Liver (tissue), 8 donors: ENCODE measurements at regions not wholly inside any gene's neighbourhood (a gene's known extent, or its start where the extent isn't known, plus 50 kb on each side); places are given as distances from the start of the nearest gene placed in this dataset.

ENCODE experiments used
- DNase-seq: peaks from one replicate; pipeline ENCODE4 v3.0.0-alpha.2; 2017; ENCODE audit warnings: low spot score
- H3K27ac ChIP-seq, 2 donors: one replicate each; pipeline ENCODE4 v1.7.0; 2013; ENCODE audit warnings: inconsistent platforms in 2 of 2, low read length in 2 of 2, control low read depth in 1 of 2, low read depth in 1 of 2, mild to moderate bottlenecking in 1 of 2
- H3K27me3 ChIP-seq, 4 donors: one replicate each; pipeline versions ENCODE4 v1.6.1 to v1.7.0; 2013; ENCODE audit warnings: low read length in 3 of 4, inconsistent platforms in 1 of 4, mild to moderate bottlenecking in 1 of 4, moderate library complexity in 1 of 4; ENCODE audit not compliant: control insufficient read depth in 4 of 4, insufficient read depth in 4 of 4
- H3K36me3 ChIP-seq, 4 donors: one replicate each; pipeline versions ENCODE4 v1.6.1 to v1.7.0; 2013; ENCODE audit warnings: low read length in 3 of 4, mild to moderate bottlenecking in 3 of 4, low read depth in 1 of 4, moderate library complexity in 1 of 4; ENCODE audit not compliant: control insufficient read depth in 4 of 4, insufficient read depth in 3 of 4
- H3K4me1 ChIP-seq, 4 donors: one replicate each; pipeline versions ENCODE4 v1.6.1 to v1.7.0; 2013; ENCODE audit warnings: low read length in 3 of 4, mild to moderate bottlenecking in 3 of 4, moderate library complexity in 1 of 4; ENCODE audit not compliant: control insufficient read depth in 4 of 4, insufficient read depth in 4 of 4
- H3K4me3 ChIP-seq, 3 donors: one replicate each; pipeline versions ENCODE4 v1.6.1 to v1.7.0; 2013; ENCODE audit warnings: low read length in 3 of 3, control low read depth in 1 of 3, low read depth in 1 of 3, mild to moderate bottlenecking in 1 of 3
- H3K9ac ChIP-seq, 2 donors: one replicate each; pipeline ENCODE4 v1.7.0; 2013; ENCODE audit warnings: low read length in 2 of 2, mild to moderate bottlenecking in 2 of 2, moderate library complexity in 2 of 2, control low read depth in 1 of 2, low read depth in 1 of 2
- H3K9me3 ChIP-seq, 4 donors: one replicate each; pipeline versions ENCODE4 v1.6.1 to v1.7.0; 2013; ENCODE audit warnings: low read length in 3 of 4; ENCODE audit not compliant: control insufficient read depth in 4 of 4
- EGR1 ChIP-seq, 2 donors: IDR thresholded peaks; 2 replicates each; pipeline ENCODE4 v1.6.1; 2016 to 2018; ENCODE audit warnings: antibody characterized with exemption in 2 of 2, low read depth in 2 of 2
- FOXA1 ChIP-seq: IDR thresholded peaks from 2 replicates; pipeline ENCODE4 v1.6.1; 2016; ENCODE audit warnings: antibody characterized with exemption
- FOXA2 ChIP-seq: IDR thresholded peaks from 2 replicates; pipeline ENCODE4 v1.6.1; 2016; ENCODE audit warnings: antibody characterized with exemption
- GABPA ChIP-seq, 2 donors: IDR thresholded peaks in 1 of 2; conservative IDR thresholded peaks in 1 of 2; 2 replicates each; pipeline ENCODE4 v1.6.1; 2016; ENCODE audit warnings: antibody characterized with exemption in 2 of 2, mild to moderate bottlenecking in 1 of 2, moderate library complexity in 1 of 2
- HNF4A ChIP-seq, 2 donors: conservative IDR thresholded peaks; 2 replicates each; pipeline ENCODE4 v1.6.1; 2016; ENCODE audit warnings: antibody characterized with exemption in 2 of 2, mild to moderate bottlenecking in 2 of 2
- HNF4G ChIP-seq: IDR thresholded peaks from 2 replicates; pipeline ENCODE4 v1.6.1; 2016; ENCODE audit warnings: antibody characterized with exemption
- JUND ChIP-seq, 2 donors: IDR thresholded peaks; 2 replicates each; pipeline ENCODE4 v1.6.1; 2016; ENCODE audit warnings: antibody characterized with exemption in 2 of 2
- NR2F2 ChIP-seq: IDR thresholded peaks from 2 replicates; pipeline ENCODE4 v1.6.1; 2016; ENCODE audit warnings: antibody characterized with exemption
- RAD21 ChIP-seq, 2 donors: IDR thresholded peaks; 2 replicates each; pipeline ENCODE4 v1.6.1; 2016; ENCODE audit warnings: antibody characterized with exemption in 2 of 2, mild to moderate bottlenecking in 2 of 2
- RXRA ChIP-seq, 2 donors: IDR thresholded peaks; 2 replicates each; pipeline ENCODE4 v1.6.1; 2017 to 2018; ENCODE audit warnings: antibody characterized with exemption in 2 of 2, mild to moderate bottlenecking in 1 of 2
- TAF1 ChIP-seq: conservative IDR thresholded peaks from 2 replicates; pipeline ENCODE4 v1.6.1; 2016; ENCODE audit warnings: antibody characterized with exemption, mild to moderate bottlenecking
- YY1 ChIP-seq: IDR thresholded peaks from 2 replicates; pipeline ENCODE4 v1.6.1; 2016; ENCODE audit warnings: antibody characterized with exemption, mild to moderate bottlenecking
- WGBS: extraction: QIAGEN DNeasy Blood & Tissue Kit; methylation state at CpG from one replicate; pipeline ENCODE4 v1.1.7; 2013; 5-methylcytosine and 5-hydroxymethylcytosine counted together
- TF ChIP-seq, protein P1 (sequence below): IDR thresholded peaks from 2 replicates; pipeline ENCODE4 v1.6.1; 2016; ENCODE audit warnings: antibody characterized with exemption
- TF ChIP-seq, protein P2 (sequence below): fragments of 150-350 bp; IDR thresholded peaks from 2 replicates; pipeline ENCODE4 v1.5.1; 2017; ENCODE audit warnings: improper control_type of control experiment, low read depth, low read length; ENCODE audit not compliant: missing input control
- TF ChIP-seq, protein P3 (sequence below): IDR thresholded peaks from 2 replicates; pipeline ENCODE4 v1.6.1; 2016; ENCODE audit warnings: antibody characterized with exemption
- TF ChIP-seq, protein P4 (sequence below): IDR thresholded peaks from 2 replicates; pipeline ENCODE4 v1.6.1; 2016; ENCODE audit warnings: antibody characterized with exemption
- TF ChIP-seq, protein P5 (sequence below): IDR thresholded peaks from 2 replicates; pipeline ENCODE4 v1.6.1; 2016; ENCODE audit warnings: antibody characterized with exemption, mild to moderate bottlenecking
- donor health status: healthy.
- donor health status: healthy.
- donor health status: healthy.
- donor health status: healthy.
- donor health status: healthy.

DNA sequence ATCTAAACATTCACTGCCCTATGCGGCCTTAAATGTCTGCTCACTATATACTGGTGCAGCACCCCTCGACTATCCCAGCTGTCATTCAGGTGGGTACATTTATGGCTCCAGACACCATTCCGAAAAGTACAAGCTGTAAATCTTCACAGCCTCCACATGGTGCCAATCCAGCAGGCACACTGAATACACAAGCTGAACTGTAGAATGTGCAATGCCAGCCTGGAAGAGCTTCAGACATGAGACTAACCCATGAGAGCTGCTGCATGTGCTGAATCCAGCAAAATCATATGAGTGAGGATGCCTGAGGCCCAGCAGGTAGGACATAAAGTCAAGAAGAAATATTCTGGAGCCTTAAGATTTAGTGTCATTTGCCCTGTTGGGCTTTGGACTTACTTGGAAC, 483.8 kb upstream of the GRIA1 start:
- TF ChIP-seq, protein P1, sequence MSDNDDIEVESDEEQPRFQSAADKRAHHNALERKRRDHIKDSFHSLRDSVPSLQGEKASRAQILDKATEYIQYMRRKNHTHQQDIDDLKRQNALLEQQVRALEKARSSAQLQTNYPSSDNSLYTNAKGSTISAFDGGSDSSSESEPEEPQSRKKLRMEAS = no peak
- TF ChIP-seq HNF4A (conservative IDR thresholded peaks at IDR 0.05) (no peak), JUND (IDR thresholded peaks at IDR 0.05) (no peak), FOXA1 (no peak), TAF1 (no peak), FOXA2 (no peak), RAD21 (IDR thresholded peaks at IDR 0.05) (no peak), GABPA (IDR thresholded peaks at IDR 0.05 in 1 of 2, conservative IDR thresholded peaks at IDR 0.05 in 1 of 2) (no peak), EGR1 (IDR thresholded peaks at IDR 0.05; ENCODE audit: low read depth in 2 of 2) (no peak), YY1 (no peak), HNF4G (no peak), NR2F2 (no peak), RXRA (IDR thresholded peaks at IDR 0.05) (no peak)
- TF ChIP-seq, protein P2, sequence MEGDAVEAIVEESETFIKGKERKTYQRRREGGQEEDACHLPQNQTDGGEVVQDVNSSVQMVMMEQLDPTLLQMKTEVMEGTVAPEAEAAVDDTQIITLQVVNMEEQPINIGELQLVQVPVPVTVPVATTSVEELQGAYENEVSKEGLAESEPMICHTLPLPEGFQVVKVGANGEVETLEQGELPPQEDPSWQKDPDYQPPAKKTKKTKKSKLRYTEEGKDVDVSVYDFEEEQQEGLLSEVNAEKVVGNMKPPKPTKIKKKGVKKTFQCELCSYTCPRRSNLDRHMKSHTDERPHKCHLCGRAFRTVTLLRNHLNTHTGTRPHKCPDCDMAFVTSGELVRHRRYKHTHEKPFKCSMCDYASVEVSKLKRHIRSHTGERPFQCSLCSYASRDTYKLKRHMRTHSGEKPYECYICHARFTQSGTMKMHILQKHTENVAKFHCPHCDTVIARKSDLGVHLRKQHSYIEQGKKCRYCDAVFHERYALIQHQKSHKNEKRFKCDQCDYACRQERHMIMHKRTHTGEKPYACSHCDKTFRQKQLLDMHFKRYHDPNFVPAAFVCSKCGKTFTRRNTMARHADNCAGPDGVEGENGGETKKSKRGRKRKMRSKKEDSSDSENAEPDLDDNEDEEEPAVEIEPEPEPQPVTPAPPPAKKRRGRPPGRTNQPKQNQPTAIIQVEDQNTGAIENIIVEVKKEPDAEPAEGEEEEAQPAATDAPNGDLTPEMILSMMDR = no peak
- TF ChIP-seq, protein P3, sequence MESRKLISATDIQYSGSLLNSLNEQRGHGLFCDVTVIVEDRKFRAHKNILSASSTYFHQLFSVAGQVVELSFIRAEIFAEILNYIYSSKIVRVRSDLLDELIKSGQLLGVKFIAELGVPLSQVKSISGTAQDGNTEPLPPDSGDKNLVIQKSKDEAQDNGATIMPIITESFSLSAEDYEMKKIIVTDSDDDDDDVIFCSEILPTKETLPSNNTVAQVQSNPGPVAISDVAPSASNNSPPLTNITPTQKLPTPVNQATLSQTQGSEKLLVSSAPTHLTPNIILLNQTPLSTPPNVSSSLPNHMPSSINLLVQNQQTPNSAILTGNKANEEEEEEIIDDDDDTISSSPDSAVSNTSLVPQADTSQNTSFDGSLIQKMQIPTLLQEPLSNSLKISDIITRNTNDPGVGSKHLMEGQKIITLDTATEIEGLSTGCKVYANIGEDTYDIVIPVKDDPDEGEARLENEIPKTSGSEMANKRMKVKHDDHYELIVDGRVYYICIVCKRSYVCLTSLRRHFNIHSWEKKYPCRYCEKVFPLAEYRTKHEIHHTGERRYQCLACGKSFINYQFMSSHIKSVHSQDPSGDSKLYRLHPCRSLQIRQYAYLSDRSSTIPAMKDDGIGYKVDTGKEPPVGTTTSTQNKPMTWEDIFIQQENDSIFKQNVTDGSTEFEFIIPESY = no peak
- TF ChIP-seq, protein P4, sequence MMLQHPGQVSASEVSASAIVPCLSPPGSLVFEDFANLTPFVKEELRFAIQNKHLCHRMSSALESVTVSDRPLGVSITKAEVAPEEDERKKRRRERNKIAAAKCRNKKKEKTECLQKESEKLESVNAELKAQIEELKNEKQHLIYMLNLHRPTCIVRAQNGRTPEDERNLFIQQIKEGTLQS = no peak
- TF ChIP-seq, protein P5, sequence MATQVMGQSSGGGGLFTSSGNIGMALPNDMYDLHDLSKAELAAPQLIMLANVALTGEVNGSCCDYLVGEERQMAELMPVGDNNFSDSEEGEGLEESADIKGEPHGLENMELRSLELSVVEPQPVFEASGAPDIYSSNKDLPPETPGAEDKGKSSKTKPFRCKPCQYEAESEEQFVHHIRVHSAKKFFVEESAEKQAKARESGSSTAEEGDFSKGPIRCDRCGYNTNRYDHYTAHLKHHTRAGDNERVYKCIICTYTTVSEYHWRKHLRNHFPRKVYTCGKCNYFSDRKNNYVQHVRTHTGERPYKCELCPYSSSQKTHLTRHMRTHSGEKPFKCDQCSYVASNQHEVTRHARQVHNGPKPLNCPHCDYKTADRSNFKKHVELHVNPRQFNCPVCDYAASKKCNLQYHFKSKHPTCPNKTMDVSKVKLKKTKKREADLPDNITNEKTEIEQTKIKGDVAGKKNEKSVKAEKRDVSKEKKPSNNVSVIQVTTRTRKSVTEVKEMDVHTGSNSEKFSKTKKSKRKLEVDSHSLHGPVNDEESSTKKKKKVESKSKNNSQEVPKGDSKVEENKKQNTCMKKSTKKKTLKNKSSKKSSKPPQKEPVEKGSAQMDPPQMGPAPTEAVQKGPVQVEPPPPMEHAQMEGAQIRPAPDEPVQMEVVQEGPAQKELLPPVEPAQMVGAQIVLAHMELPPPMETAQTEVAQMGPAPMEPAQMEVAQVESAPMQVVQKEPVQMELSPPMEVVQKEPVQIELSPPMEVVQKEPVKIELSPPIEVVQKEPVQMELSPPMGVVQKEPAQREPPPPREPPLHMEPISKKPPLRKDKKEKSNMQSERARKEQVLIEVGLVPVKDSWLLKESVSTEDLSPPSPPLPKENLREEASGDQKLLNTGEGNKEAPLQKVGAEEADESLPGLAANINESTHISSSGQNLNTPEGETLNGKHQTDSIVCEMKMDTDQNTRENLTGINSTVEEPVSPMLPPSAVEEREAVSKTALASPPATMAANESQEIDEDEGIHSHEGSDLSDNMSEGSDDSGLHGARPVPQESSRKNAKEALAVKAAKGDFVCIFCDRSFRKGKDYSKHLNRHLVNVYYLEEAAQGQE = no peak
- H3K4me1 ChIP-seq = no peaks in the 10 kb centered on the region
- no peak overlapping the region for H3K4me3 ChIP-seq
- H3K9me3 ChIP-seq = peaks cover 0 to 15% (median 3%) of the 10 kb centered on the region in 4 donors
- no peak overlapping the region for H3K27ac ChIP-seq
- peaks cover 0 to 3% (median 0%) of the 10 kb centered on the region in 4 donors for H3K27me3 ChIP-seq
- WGBS = 68% methylated on average over 3 of the region's 3 CpGs
- H3K36me3 ChIP-seq = no peaks in the 10 kb centered on the region
- H3K9ac ChIP-seq = no peak overlapping the region
- no peak for DNase-seq

DNA sequence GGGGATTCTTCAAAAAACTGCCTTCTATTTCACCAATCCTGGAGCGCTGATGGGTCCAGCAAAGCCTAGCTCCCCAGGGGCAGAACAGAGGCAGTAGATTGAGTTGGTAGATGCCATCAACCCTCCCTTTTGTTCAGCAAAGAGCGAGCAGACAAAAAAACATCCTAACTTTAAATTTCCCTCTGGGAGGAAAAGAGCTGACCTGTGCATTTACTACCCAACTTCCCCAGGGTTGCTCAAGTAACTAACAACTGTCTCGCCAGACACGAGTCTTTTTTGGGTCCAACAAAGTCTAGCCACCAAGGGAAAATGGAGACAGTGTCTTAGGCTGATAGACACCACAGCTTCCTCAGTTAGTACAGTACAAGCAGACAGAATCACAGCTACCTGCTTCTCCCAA, 476.3 kb upstream of the GRIA1 start:
- TF ChIP-seq, protein P5 = no peak
- 75% methylated on average over 4 of the region's 4 CpGs for WGBS
- H3K9ac ChIP-seq = no peak overlapping the region
- no peaks in the 10 kb centered on the region for H3K27me3 ChIP-seq
- H3K36me3 ChIP-seq = no peaks in the 10 kb centered on the region
- H3K4me1 ChIP-seq = no peaks in the 10 kb centered on the region
- DNase-seq = no peak
- no peak overlapping the region for H3K4me3 ChIP-seq
- peaks cover 0 to 12% (median 0%) of the 10 kb centered on the region in 4 donors for H3K9me3 ChIP-seq
- no peak overlapping the region for H3K27ac ChIP-seq
